DMS53 treated with DMSO at 0.1 percent for 48 hours (cell line): ENCODE measurements at regions not wholly inside any gene's neighbourhood (a gene's known extent, or its start where the extent isn't known, plus 50 kb on each side); places are given as distances from the start of the nearest gene placed in this dataset.
A peak's percentile ranks its signal among the peaks of the same experiment; 100 is the strongest.
"Not testable (repeated sequence)": the region's sequence is repeated elsewhere in the genome, so short reads cannot be mapped to it uniquely, and the experiment has no call there.

Experiments
- DNase-seq: peaks from one replicate; lab custom pipeline; 2025; ENCODE audit not compliant: unreplicated experiment; lab: John Stamatoyannopoulos, UW

GRCh38 chr6:71588490-71588889, 297.9 kb upstream of the RIMS1 start:
- no peak for DNase-seq

GRCh38 chr6:71589254-71589653, 297.1 kb upstream of the RIMS1 start:
- no peak for DNase-seq

DNA sequence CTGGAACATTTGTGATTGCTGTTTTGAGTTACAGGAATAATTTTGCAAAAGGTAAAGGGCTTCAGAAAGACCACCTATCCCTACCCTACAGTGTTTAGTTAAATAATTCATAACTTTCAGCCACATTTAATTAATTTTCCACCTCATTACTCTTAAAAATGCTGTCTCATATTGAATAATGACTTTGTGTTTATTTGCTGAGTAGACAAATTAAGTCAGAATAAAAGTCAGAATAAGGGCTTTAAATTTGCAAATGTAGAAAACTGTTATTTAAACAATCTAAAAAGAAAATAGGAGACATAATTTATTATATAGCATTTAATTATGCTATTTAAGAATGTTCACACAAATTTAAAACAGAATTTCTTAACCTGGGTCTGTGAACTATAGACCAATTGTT, 293.7 kb upstream of the RIMS1 start:
- no peak for DNase-seq

GRCh38 chr6:71599359-71599758, 287.0 kb upstream of the RIMS1 start:
- no peak for DNase-seq

- DNase-seq = no peak
Observed at GRCh38 chr6:71602385-71603007, 283.9 kb upstream of the RIMS1 start.

DNA sequence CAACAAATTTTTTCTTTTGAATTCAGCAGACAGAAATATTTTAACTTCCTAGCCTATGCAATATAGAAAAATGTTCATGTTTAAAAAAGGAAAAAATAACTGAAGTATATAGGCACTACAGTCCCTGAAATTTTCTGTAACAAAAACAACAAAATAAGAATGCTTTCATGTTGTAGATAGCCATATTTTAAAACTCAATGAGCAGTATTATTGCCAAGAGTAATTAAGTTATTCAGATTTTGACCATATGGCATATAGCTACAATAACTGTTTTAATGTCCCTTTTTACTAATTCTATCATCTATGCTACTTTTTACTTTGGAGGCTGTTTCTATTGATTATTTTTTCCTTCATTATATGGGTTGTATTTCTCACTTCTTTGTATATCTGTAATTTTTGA, 283.3 kb upstream of the RIMS1 start:
- no peak for DNase-seq

DNA sequence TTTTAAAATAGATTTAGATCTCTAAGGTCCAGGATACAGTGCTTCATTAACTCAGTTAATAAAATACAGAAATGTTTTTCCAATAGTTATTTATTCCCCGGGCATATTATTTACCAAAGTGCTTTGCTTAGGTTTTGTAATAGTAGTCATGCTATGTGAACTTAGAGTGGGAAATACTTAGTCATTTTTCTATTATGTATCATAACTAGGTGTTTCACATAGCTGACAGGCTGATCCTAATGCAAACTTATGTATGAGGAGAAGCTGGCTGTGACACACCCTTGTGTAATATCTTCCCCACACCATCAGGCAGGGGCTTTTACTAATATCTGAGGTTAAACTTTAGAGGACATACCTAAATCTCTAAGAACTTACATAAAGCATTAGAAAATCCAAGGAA, 277.7 kb upstream of the RIMS1 start:
- DNase-seq = no peak

DNA sequence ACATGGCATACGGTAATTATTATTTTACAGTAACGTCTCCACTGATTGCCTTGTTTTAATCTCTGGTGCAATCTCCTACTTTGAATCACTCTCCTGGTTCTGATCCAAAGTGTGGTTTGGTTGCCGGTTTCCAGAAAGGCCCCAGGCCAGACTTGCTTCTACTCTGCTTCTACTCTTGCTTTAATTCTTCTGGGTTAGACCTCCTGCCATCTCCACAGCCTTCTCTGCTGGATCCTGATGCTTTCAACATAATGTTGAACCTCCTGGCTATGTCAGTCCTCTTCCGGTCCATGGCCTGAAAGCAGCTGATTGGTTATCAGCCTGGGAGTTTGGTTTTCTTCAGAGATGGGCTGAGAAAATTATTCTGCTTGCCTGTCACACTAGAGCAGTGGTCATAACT, 266.5 kb upstream of the RIMS1 start:
- DNase-seq = no peak

DNA sequence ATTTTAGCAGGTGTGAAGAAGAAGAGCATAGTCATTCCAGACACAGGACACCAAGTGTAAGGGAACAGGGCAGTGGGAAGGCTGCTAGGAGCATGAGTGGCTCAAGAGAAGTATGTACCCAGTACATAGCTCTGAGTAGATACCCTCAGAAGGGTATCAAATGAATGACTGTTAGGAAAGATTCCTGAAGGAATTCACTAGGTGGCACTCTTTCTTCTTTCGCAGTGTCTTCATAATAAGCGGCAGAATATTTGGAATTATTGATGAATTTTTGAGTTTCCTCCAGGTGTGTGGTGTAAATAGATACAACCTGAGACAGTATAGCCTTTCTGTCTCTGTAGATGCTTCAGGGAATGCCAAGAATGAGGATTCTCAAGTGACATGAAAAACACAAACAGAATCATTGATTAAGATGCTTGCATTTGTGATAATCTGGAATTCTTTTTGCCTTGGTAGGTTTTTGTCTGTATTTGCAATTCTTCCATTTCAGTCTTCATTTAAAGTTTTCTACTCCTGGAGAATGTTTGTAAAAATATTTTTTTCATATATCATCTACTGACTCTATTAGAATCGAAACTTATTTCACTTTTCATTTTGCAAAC, 264.3 kb upstream of the RIMS1 start:
- peak; percentile 59 for DNase-seq

DNA sequence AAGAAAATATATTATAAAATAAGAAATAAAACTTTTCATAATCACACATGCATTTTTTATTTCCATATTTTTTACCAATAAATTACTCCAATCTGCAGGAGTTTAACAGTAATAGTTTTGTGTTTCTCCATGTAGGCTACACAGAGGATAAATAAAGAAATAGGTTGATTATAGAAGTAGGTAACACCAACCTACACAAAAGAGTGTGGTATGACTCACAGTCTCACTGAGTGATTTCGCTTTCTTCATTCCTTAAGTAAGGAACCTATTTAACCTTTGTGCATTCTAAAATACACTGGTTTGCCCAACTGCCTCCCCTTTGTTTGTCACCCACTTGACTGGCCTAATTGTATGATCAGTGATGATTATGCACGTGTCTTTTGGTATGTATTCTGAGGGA, 244.2 kb upstream of the RIMS1 start:
- DNase-seq = no peak

GRCh38 chr6:71642793-71643192, 243.6 kb upstream of the RIMS1 start:
- DNase-seq = no peak

DNA sequence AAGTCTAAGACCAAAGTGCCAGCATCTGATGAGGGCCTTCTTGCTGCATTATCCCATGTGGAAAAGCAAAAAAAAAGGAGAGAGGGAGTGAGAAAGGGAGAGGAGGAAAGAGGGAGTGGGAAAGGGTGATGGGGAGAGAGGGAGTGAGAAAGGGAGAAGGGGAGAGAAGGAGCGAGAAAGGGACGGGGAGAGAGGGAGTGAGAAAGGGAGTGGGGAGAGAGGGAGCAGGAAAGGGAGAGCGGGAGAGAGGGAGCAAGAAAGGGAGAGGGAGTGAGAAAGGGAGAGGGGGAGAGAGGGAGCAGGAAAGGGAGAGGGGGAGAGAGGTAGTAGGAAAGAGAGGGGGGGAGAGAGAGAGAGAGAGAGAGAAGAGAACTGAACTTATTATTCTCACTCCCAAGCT, 241.1 kb upstream of the RIMS1 start:
- no peak for DNase-seq

GRCh38 chr6:71649915-71650314, 236.4 kb upstream of the RIMS1 start:
- DNase-seq = no peak

DNA sequence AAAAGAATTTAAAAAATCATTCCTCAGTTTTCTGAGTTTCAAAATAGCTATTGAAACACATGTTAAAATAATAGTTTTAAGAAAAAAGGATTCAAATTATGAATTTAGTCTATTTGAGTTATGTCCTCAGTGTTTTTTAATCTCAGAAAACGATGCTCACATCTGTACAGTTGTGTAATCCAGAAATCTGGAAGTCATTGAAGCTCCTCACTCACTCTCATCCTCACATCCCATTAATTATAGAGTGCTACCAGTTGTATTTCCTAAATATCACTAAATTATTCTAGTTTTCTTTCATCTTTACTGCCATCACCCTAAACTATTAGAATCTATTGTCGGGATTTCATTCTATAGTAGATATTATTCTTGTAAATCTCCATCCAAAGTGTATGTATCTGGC, 234.7 kb upstream of the RIMS1 start:
- no peak for DNase-seq

DNA sequence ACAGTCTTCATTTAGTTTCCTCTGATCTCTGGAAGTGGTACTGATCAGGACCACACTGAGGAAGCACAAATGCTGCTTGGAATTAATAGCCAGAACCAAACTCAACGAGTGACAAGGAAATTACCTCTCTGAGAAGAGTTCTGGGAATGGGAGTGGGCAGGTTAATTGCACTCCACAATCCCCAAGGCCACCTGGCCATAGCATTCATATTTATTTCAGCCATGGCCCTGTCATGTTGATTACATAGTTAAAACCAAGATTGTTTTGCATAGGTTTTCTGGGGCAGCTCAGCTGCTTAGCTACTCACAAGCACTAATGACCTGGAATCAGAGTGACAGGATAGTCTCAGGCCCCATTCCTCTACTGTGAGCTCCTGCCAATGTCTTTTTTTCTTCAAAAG, 230.2 kb upstream of the RIMS1 start:
- no peak for DNase-seq

- DNase-seq = no peak
Observed at GRCh38 chr6:71665931-71666330, 220.4 kb upstream of the RIMS1 start.

GRCh38 chr6:71672876-71673275, 213.5 kb upstream of the RIMS1 start:
- no peak for DNase-seq

- DNase-seq = no peak
Observed at GRCh38 chr6:71675386-71675785, 211.0 kb upstream of the RIMS1 start.

- DNase-seq = no peak
Observed at GRCh38 chr6:71676298-71676697, 210.1 kb upstream of the RIMS1 start.

GRCh38 chr6:71678091-71678490, 208.3 kb upstream of the RIMS1 start:
- no peak for DNase-seq

DNA sequence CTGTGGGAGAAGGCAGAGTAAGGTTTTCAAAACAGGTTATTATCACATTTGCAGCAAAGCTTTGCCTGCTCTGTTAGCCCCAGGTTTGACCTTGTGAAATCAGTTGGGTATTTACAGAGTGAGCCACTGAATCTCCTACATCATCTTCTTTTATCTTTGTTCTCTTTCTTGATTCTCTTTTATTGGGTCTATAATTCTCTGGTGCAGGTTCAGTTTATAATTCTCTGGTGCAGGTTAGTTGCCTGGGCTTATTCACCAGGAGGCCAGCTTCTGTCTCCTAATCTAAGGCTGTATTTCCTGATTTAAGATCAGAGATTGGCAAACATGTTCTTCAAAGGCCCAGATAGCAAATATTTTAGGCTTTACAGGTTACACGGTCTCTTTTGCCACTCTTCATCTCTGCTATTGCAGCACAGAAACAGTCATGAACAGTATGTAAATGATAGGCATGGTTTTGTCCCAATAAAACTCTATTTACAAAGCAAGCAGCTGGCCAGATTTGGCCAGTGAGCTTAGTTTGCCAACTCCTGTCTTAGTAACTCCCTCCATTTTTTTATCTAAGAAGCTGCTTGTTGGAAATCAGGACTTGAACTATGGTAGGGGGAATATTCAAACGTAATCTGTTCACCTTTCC, 205.0 kb upstream of the RIMS1 start:
- no peak for DNase-seq

GRCh38 chr6:71686021-71686677, 200.2 kb upstream of the RIMS1 start:
- not testable (repeated sequence) for DNase-seq
